GM19023 (cell line): ENCODE measurements at regions not wholly inside any gene's neighbourhood (a gene's known extent, or its start where the extent isn't known, plus 50 kb on each side); places are given as distances from the start of the nearest gene placed in this dataset.

Experiments
- ATAC-seq: cut with Tn5 transposase; IDR thresholded peaks from one replicate; pipeline ENCODE4 v1.9.1; 2021; ENCODE audit warnings: mild to moderate bottlenecking, moderate library complexity; ENCODE audit not compliant: unreplicated experiment

- no peak for ATAC-seq
Observed at GRCh38 chr13:65103351-65103750, 2126.8 kb downstream of the PCDH9 start.

GRCh38 chr13:65095161-65096082, 2134.7 kb downstream of the PCDH9 start:
- no peak for ATAC-seq

- no peak for ATAC-seq
Observed at GRCh38 chr13:65093357-65093756, 2136.8 kb downstream of the PCDH9 start.

GRCh38 chr13:65091031-65091430, 2139.1 kb downstream of the PCDH9 start:
- ATAC-seq: no peak

GRCh38 chr13:65090186-65090585, 2139.9 kb downstream of the PCDH9 start:
- ATAC-seq: no peak

GRCh38 chr13:65088906-65089305, 2141.2 kb downstream of the PCDH9 start:
- ATAC-seq: no peak

GRCh38 chr13:65085977-65086376, 2144.2 kb downstream of the PCDH9 start:
- ATAC-seq: no peak

GRCh38 chr13:65074248-65074647, 2155.9 kb downstream of the PCDH9 start:
- ATAC-seq: no peak

- no peak for ATAC-seq
Observed at GRCh38 chr13:65064967-65065366, 2165.2 kb downstream of the PCDH9 start.

GRCh38 chr13:65063753-65064152, 2166.4 kb downstream of the PCDH9 start:
- no peak for ATAC-seq

- no peak for ATAC-seq
Observed at GRCh38 chr13:65057986-65058385, 2172.2 kb downstream of the PCDH9 start.

- ATAC-seq: no peak
Observed at GRCh38 chr13:65054277-65054676, 2175.9 kb downstream of the PCDH9 start.

- ATAC-seq: no peak
Observed at GRCh38 chr13:65036999-65037398, 2193.1 kb downstream of the PCDH9 start.

GRCh38 chr13:65035302-65035701, 2194.8 kb downstream of the PCDH9 start:
- no peak for ATAC-seq

- ATAC-seq: no peak
Observed at GRCh38 chr13:65034266-65034665, 2195.9 kb downstream of the PCDH9 start.

GRCh38 chr13:65032825-65033224, 2197.3 kb downstream of the PCDH9 start:
- no peak for ATAC-seq

GRCh38 chr13:65028101-65028500, 2202.0 kb downstream of the PCDH9 start:
- no peak for ATAC-seq

- ATAC-seq: no peak
Observed at GRCh38 chr13:65026505-65026904, 2203.6 kb downstream of the PCDH9 start.

- ATAC-seq: no peak
Observed at GRCh38 chr13:65011378-65011777, 2218.8 kb downstream of the PCDH9 start.

- no peak for ATAC-seq
Observed at GRCh38 chr13:64997438-64997837, 2232.7 kb downstream of the PCDH9 start.

- no peak for ATAC-seq
Observed at GRCh38 chr13:64993514-64994164, 2236.5 kb downstream of the PCDH9 start.

GRCh38 chr13:64992314-64992713, 2237.8 kb downstream of the PCDH9 start:
- no peak for ATAC-seq
